Activated T-cell treated with anti-CD3 and anti-CD28 coated beads, Interleukin-2, amount 50 U/mL, for 4 hours (primary cell): ENCODE measurements at regions not wholly inside any gene's neighbourhood (a gene's known extent, or its start where the extent isn't known, plus 50 kb on each side); places are given as distances from the start of the nearest gene placed in this dataset.

Experiments used
- ATAC-seq, 2 donors: fragments of 200-7000 bp; cut with Tn5 transposase; one replicate each; pipeline ENCODE4 v1.10.0; 2021
- DNase-seq: peaks from one replicate; pipeline ENCODE4 v3.0.0-alpha.2; 2020
- H3K27me3 Mint-ChIP-seq: one replicate; pipeline ENCODE4 v1.8.0; 2021; ENCODE audit warnings: low read depth, mixed read lengths
- H3K36me3 Mint-ChIP-seq: one replicate; pipeline ENCODE4 v1.8.0; 2022; ENCODE audit warnings: mixed read lengths; ENCODE audit not compliant: insufficient read depth
- H3K4me1 Mint-ChIP-seq: one replicate; pipeline ENCODE4 v1.8.0; 2021; ENCODE audit warnings: low read depth, mixed read lengths
- H3K4me3 Mint-ChIP-seq: one replicate; pipeline ENCODE4 v1.8.0; 2021; ENCODE audit warnings: mild to moderate bottlenecking, moderate library complexity, mixed read lengths
- H3K9me3 Mint-ChIP-seq: one replicate; pipeline ENCODE4 v1.8.0; 2021; ENCODE audit warnings: mixed read lengths

- H3K36me3 Mint-ChIP-seq, result no peaks in the 10 kb centered on the region
- H3K27me3 Mint-ChIP-seq, result no peaks in the 10 kb centered on the region
- no peak for DNase-seq
- H3K9me3 Mint-ChIP-seq, result no peaks in the 10 kb centered on the region
- ATAC-seq, result no peak
- H3K4me3 Mint-ChIP-seq, result no peak overlapping the region
- H3K4me1 Mint-ChIP-seq, result no peaks in the 10 kb centered on the region
Measured at GRCh38 chr16:73873643-73874042, 423.0 kb upstream of the PSMD7 start.

GRCh38 chr16:73872856-73873255 lies 423.8 kb upstream of the PSMD7 start:
- H3K9me3 Mint-ChIP-seq, result no peaks in the 10 kb centered on the region
- H3K27me3 Mint-ChIP-seq, result no peaks in the 10 kb centered on the region
- no peak for DNase-seq
- no peak overlapping the region for H3K4me3 Mint-ChIP-seq
- no peaks in the 10 kb centered on the region for H3K4me1 Mint-ChIP-seq
- H3K36me3 Mint-ChIP-seq, result no peaks in the 10 kb centered on the region
- ATAC-seq, result no peak

DNA sequence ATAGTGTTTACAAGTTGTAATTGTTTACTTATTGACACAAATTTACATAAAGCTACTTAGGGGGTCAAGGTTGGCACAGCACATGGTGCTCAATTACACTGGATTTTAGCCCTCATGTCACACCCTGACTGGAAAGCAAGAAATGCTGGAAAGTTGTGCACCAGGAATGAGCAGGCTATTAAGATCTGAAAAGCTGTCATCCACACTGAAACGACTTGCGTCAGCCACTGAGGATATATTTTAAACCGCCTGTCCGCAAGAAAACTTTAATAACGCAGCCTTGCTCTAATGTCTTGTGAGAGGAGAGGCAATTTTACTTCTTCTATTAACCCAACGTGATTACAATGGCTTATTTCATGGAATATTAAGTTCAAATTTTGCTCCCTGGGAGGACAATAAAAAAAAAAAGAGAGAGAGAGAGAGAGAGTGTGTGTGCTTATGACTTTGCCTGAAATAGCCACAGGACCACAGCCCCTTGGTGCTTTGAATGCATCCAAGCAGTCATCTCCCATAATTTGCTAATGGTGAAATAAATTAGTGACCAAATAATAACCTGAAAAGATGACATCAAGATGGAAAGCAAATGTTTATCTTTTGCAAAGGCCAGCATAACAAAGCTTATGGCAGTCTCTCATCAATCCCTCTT lies 425.4 kb upstream of the PSMD7 start:
- ATAC-seq, result no peak
- Mint-ChIP-seq H3K9me3 (peaks cover 3% of the 10 kb centered on the region), H3K36me3 (no peaks in the 10 kb centered on the region), H3K4me3 (no peak overlapping the region), H3K27me3 (no peaks in the 10 kb centered on the region), H3K4me1 (no peaks in the 10 kb centered on the region)
- no peak for DNase-seq

DNA sequence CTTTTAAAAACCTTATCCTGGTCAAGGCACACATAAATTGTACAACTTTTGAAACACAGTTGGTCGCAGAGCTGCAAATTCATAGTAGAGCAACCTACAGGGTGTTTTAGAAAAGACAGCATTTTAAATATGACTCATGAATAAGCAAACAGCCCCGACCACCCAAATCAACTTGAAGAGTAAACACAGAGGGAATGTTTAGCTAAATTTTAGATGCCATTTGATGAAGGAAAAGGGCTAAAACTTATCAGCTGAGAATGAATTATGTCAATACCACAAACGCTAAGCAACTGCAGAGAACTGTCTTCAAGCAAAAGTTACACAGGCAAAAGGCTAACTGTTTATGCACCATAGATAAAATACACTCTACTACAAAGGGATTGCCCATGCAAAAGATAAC lies 427.5 kb upstream of the PSMD7 start:
- DNase-seq (no peak), ATAC-seq (no peak)
- no peak overlapping the region for H3K4me3 Mint-ChIP-seq
- H3K36me3 Mint-ChIP-seq, result no peaks in the 10 kb centered on the region
- no peaks in the 10 kb centered on the region for H3K4me1 Mint-ChIP-seq
- H3K27me3 Mint-ChIP-seq, result no peaks in the 10 kb centered on the region
- peaks cover 3% of the 10 kb centered on the region for H3K9me3 Mint-ChIP-seq

GRCh38 chr16:73864868-73865267 lies 431.7 kb upstream of the PSMD7 start:
- no peak for DNase-seq
- ATAC-seq, result no peak
- H3K36me3 Mint-ChIP-seq, result no peaks in the 10 kb centered on the region
- H3K4me3 Mint-ChIP-seq, result no peak overlapping the region
- no peaks in the 10 kb centered on the region for H3K27me3 Mint-ChIP-seq
- no peaks in the 10 kb centered on the region for H3K4me1 Mint-ChIP-seq
- H3K9me3 Mint-ChIP-seq, result peaks cover 3% of the 10 kb centered on the region

GRCh38 chr16:73858326-73858725 lies 438.3 kb upstream of the PSMD7 start:
- no peak overlapping the region for H3K4me3 Mint-ChIP-seq
- no peaks in the 10 kb centered on the region for H3K9me3 Mint-ChIP-seq
- H3K4me1 Mint-ChIP-seq, result no peaks in the 10 kb centered on the region
- no peaks in the 10 kb centered on the region for H3K36me3 Mint-ChIP-seq
- H3K27me3 Mint-ChIP-seq, result no peaks in the 10 kb centered on the region
- DNase-seq (no peak), ATAC-seq (no peak)

DNA sequence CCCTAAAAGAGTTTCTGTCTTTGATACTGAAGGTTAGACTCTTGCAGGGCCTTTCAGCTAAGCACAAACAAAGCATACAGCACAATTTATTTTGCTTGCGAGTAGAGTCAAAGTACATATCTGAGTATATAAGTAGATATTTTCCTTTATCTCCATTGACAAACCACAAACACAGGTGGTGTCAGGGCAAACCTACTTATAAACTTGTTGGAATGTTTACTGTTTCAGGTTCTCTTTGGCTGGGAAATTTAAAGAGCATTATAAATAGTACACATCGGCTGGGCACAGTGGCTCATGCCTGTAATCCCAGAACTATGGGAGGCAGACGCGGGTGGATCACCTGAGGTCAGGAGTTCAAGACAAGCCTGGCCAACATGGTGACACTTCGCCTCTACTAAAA lies 442.6 kb upstream of the PSMD7 start:
- H3K4me1 Mint-ChIP-seq, result no peaks in the 10 kb centered on the region
- H3K4me3 Mint-ChIP-seq, result no peak overlapping the region

GRCh38 chr16:73852561-73852960 lies 444.1 kb upstream of the PSMD7 start:
- H3K4me1 Mint-ChIP-seq, result no peaks in the 10 kb centered on the region
- ATAC-seq, result no peak
- H3K27me3 Mint-ChIP-seq, result no peaks in the 10 kb centered on the region
- H3K36me3 Mint-ChIP-seq, result no peaks in the 10 kb centered on the region
- DNase-seq, result no peak
- H3K9me3 Mint-ChIP-seq, result peaks cover 3% of the 10 kb centered on the region
- H3K4me3 Mint-ChIP-seq, result no peak overlapping the region

More for the DNA sequence above, 442.6 kb upstream of the PSMD7 start:
- no peaks in the 10 kb centered on the region for H3K36me3 Mint-ChIP-seq
- H3K27me3 Mint-ChIP-seq, result no peaks in the 10 kb centered on the region
- peaks cover 3% of the 10 kb centered on the region for H3K9me3 Mint-ChIP-seq
- ATAC-seq (no peak), DNase-seq (no peak)

DNA sequence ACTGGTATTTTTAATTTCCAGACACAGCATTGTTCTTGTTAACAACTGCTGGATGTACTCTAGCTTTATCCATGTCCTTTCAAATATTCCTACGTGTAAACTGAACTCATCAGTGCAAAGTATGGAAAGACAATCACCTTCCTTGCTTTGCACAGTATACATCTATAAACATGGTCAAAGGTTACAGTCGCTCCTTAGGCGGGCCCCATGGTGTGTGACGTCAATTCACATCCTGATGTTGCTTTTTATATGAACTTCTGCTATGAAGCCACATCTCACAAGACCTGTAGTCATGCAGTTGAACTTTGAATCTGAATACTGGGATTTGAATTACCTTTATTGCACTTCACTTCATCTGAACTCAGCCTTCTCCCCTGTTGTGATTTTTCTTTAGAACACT lies 447.6 kb upstream of the PSMD7 start:
- Mint-ChIP-seq H3K4me1 (no peaks in the 10 kb centered on the region), H3K27me3 (no peaks in the 10 kb centered on the region), H3K4me3 (no peak overlapping the region), H3K36me3 (no peaks in the 10 kb centered on the region), H3K9me3 (peaks cover 7% of the 10 kb centered on the region)
- no peak for DNase-seq
- ATAC-seq, result no peak

GRCh38 chr16:73847090-73847489 lies 449.5 kb upstream of the PSMD7 start:
- ATAC-seq (no peak), DNase-seq (no peak)
- no peak overlapping the region for H3K4me3 Mint-ChIP-seq
- peaks cover 4% of the 10 kb centered on the region for H3K9me3 Mint-ChIP-seq
- H3K36me3 Mint-ChIP-seq, result no peaks in the 10 kb centered on the region
- H3K27me3 Mint-ChIP-seq, result no peaks in the 10 kb centered on the region
- H3K4me1 Mint-ChIP-seq, result no peaks in the 10 kb centered on the region

DNA sequence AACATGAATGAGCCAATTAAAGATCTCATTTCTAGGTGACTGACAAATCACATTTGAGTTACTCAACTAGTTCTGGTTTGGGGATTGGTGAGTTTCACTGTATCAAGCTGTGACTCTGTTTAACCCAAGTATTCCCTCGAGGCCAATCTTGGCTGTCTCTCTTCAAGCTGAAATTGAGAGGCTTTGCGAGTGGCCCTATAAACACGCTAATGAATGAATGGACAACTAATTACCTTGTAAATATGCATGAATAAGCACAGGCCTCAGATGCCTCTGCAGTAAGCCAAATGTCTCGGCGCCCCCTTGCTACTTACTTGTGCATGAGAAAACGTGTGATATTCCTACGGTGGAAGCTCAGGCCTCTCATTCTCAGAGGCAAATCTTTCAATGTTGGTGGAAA lies 450.3 kb upstream of the PSMD7 start:
- no peak overlapping the region for H3K4me3 Mint-ChIP-seq
- ATAC-seq (no peak), DNase-seq (no peak)
- peaks cover 4% of the 10 kb centered on the region for H3K9me3 Mint-ChIP-seq
- no peaks in the 10 kb centered on the region for H3K4me1 Mint-ChIP-seq
- H3K36me3 Mint-ChIP-seq, result no peaks in the 10 kb centered on the region
- H3K27me3 Mint-ChIP-seq, result no peaks in the 10 kb centered on the region

GRCh38 chr16:73846007-73846330 lies 450.6 kb upstream of the PSMD7 start:
- no peaks in the 10 kb centered on the region for H3K36me3 Mint-ChIP-seq
- no peak for DNase-seq

DNA sequence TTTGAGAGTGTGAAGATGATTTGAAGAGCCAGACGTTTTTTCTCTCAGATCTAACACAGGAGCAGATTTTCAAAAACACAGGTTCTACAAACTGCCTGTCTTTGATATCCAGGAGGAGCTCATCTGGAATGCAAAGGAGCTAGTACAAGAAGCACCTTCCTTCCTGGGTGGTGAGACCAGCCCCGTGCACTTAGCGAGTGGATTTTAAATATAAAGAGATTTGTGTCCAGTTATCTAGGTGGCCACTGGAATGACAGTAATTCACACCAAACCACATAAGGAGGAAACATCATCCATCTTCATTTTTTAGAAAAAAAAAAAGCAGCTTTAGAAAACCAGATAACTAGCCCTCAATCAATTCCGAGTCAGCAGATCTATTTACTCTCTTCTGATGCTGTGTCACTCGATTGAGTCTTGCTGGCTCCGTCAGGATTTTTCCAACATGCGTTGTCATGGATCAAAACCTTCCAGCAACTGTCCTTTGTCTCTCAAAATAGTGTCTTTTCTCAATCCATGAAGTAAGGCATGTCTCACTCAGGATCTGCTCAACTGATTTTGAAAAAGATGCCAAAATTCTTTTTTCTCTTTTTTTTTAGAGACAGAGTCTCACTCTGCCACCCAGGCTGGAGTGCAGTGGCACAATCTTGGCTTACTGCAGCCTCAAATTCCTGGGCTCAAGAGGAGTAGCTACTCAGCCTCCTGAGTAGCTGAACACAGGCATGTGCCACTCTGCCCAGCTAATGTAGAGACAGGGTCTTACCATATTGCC lies 451.2 kb upstream of the PSMD7 start:
- H3K36me3 Mint-ChIP-seq, result no peaks in the 10 kb centered on the region
- H3K4me1 Mint-ChIP-seq, result no peaks in the 10 kb centered on the region
- DNase-seq (no peak), ATAC-seq (no peak)
- no peak overlapping the region for H3K4me3 Mint-ChIP-seq
- peaks cover 4% of the 10 kb centered on the region for H3K9me3 Mint-ChIP-seq
- H3K27me3 Mint-ChIP-seq, result no peaks in the 10 kb centered on the region

More at GRCh38 chr16:73846007-73846330, 450.6 kb upstream of the PSMD7 start:
- H3K9me3 Mint-ChIP-seq, result peaks cover 4% of the 10 kb centered on the region
- no peak overlapping the region for H3K4me3 Mint-ChIP-seq
- H3K27me3 Mint-ChIP-seq, result no peaks in the 10 kb centered on the region
- H3K4me1 Mint-ChIP-seq, result no peaks in the 10 kb centered on the region
- no peak for ATAC-seq

DNA sequence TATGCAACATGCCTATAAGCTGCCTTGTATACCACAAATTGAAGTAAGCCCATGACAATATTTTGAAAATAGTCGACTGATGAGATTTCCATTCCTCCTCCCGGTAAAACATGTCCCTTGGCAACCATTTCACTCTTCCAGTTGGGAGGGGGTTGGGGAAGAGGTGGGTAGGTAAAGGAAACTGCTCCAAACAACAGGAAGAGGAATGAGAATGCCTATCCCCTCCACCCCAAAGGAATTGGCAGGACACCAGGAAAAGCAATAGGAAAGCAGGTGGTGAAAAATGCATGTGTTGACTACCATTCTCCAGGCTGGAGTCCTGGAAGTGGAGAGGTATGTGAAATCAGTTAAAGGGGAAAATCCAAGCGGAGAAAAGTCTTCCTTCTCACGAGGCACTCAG lies 455.9 kb upstream of the PSMD7 start:
- H3K9me3 Mint-ChIP-seq, result peaks cover 4% of the 10 kb centered on the region
- no peak for DNase-seq
- H3K4me1 Mint-ChIP-seq, result no peaks in the 10 kb centered on the region
- no peak for ATAC-seq
- H3K36me3 Mint-ChIP-seq, result no peaks in the 10 kb centered on the region
- H3K4me3 Mint-ChIP-seq, result no peak overlapping the region
- no peaks in the 10 kb centered on the region for H3K27me3 Mint-ChIP-seq

DNA sequence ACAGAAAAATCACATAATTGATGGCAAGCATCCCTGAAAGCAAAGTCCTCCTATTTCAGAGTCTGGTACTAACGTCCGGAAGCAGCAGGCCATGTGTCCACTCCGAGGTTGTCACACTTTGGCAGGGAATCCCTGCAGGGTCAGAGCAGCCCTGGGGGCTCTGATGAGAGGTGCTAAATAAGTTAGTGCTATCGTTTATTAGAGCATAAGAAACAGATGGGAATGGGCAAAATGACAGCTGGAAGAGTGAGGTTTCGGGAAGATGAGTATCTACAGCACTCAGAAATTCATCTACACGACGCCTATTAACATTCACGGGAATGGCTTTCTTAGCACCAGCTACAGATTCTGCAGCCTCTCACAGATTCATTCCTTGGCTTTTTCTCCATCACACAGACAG lies 465.4 kb upstream of the PSMD7 start:
- no peaks in the 10 kb centered on the region for H3K4me1 Mint-ChIP-seq
- ATAC-seq (no peak), DNase-seq (no peak)
- H3K9me3 Mint-ChIP-seq, result peaks cover 3% of the 10 kb centered on the region
- H3K27me3 Mint-ChIP-seq, result no peaks in the 10 kb centered on the region
- H3K36me3 Mint-ChIP-seq, result no peaks in the 10 kb centered on the region
- H3K4me3 Mint-ChIP-seq, result no peak overlapping the region
